ENCODE measurements at regions not wholly inside any gene's neighbourhood (a gene's known extent, or its start where the extent isn't known, plus 50 kb on each side); places are given as distances from the start of the nearest gene placed in this dataset.
"Not testable (repeated sequence)": the region's sequence is repeated elsewhere in the genome, so short reads cannot be mapped to it uniquely, and the experiment has no call there.

GRCh38 chr20:26181364-26181763 lies 484.7 kb upstream of the ZNF337 start:
- TF ChIP-seq CTCF (IDR thresholded peaks at IDR 0.05; ENCODE audit: extremely low read depth in 1 of 2, insufficient read depth in 1 of 2, low read depth in 1 of 2, low read length in 2 of 2); EZH2 (IDR thresholded peaks at IDR 0.05; ENCODE audit: borderline replicate concordance, low read depth, low read length, severe bottlenecking): not testable (repeated sequence)
